ENCODE measurements at regions not wholly inside any gene's neighbourhood (a gene's known extent, or its start where the extent isn't known, plus 50 kb on each side); places are given as distances from the start of the nearest gene placed in this dataset.
A peak's percentile ranks its signal among the peaks of the same experiment; 100 is the strongest.

DNA sequence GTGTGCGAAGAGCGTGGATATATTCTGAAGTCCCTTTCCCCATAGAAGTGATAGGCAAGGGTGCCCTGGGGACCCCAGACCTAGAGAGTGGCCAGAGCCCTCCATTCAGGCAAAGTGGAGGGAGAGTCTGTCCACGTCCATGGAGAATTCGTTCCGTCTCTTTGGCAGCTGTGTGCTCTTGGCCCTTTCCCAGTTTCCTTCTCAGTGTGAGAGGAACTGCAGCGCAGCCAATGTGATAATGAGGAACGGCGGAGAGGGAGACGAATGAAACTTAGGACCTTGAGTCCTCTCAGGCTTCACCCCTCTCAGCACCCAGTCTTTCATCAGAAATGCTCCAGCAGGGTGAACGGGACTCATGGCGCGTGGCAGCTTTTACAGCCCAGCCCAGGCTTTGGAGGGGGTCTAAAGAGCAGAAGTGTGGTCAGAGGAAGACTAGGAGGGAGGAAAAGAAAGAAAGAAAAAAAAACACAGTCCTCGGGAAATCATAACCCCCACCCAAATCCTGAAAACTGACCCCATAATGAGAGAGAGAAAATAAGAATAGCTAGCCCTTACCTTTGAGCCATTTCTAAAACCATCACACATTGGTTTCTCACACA is 95.0 kb upstream of the RIOK3 start:
- no peaks in the 10 kb centered on the region for H3K79me2 ChIP-seq (ENCODE audit: insufficient read depth, low read length)
- no peaks in the 10 kb centered on the region for H3K27me3 ChIP-seq (ENCODE audit: control insufficient read depth in 1 of 2, insufficient read depth in 2 of 2, low read length in 2 of 2)
- no peak for ATAC-seq
- peaks cover 52% of the 10 kb centered on the region for H3K4me1 ChIP-seq (ENCODE audit: insufficient read depth, low read length)
- H3K4me2 ChIP-seq (ENCODE audit: low read depth, low read length), result no peak overlapping the region
- in situ Hi-C loops (cut with HindIII; ENCODE audit: extremely low pct_ligation_motif_present, low pct_unique_long_range_greater_than_20kb) (no loop called here), intact Hi-C loops (cut with micrococcal nuclease; ENCODE audit: unreplicated experiment) (no loop called here)
- H3K27ac ChIP-seq (ENCODE audit: extremely low read length, insufficient read depth, low read length), result peak overlapping the region; percentile 79
- WGBS (ENCODE audit: low lambda C conversion rate), result 92% methylated on average over 13 of the region's 13 CpGs
- H2AFZ ChIP-seq (ENCODE audit: low read length), result no peak overlapping the region
- 0 out of 2 replicates have a peak overlapping the region, but pooled peaks have one; percentile 1 for H3K9ac ChIP-seq (ENCODE audit: insufficient read depth, low read depth, low read length)
- DNase-seq (ENCODE audit: low spot score), result no peak
- H4K20me1 ChIP-seq (ENCODE audit: insufficient read depth, low read length), result no peaks in the 10 kb centered on the region
- POLR2A ChIA-PET, result interaction anchor here (1.0 to 2.3 kb wide), 2 partner anchors 217 to 224 kb away, joined by 4 to 7 read pairs; no protein-coding TSS in a partner anchor
- no peak overlapping the region for H3K4me3 ChIP-seq (replicated peaks in 1 of 3; ENCODE audit: insufficient read depth in 1 of 3, low read depth in 2 of 3, low read length in 3 of 3)
- H3K36me3 ChIP-seq (replicated peaks in 1 of 2; ENCODE audit: control insufficient read depth in 1 of 2, insufficient read depth in 2 of 2, low read length in 2 of 2), result no peaks in the 10 kb centered on the region
- no TSS peak for BruUV-seq (replicated peaks)
- no peaks in the 10 kb centered on the region for H3K9me3 ChIP-seq (ENCODE audit: low read length)
- CTCF ChIA-PET (ENCODE audit: low intra/inter-chr PET ratio, low total read pairs), result no interaction called here
- TF ChIP-seq, protein P1, sequence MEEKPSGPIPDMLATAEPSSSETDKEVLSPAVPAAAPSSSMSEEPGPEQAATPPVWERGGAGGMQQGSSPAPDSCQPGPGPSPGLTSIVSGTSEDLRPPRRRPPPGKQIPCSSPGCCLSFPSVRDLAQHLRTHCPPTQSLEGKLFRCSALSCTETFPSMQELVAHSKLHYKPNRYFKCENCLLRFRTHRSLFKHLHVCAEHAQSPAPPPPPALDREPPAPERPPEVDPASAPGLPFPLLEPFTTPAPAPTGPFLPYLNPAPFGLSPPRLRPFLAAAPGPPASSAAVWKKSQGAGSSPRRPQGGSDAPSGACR (CRISPR knock-in tag; IDR thresholded peaks at IDR 0.05), result no peak
- TF ChIP-seq, protein P2, sequence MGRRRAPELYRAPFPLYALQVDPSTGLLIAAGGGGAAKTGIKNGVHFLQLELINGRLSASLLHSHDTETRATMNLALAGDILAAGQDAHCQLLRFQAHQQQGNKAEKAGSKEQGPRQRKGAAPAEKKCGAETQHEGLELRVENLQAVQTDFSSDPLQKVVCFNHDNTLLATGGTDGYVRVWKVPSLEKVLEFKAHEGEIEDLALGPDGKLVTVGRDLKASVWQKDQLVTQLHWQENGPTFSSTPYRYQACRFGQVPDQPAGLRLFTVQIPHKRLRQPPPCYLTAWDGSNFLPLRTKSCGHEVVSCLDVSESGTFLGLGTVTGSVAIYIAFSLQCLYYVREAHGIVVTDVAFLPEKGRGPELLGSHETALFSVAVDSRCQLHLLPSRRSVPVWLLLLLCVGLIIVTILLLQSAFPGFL (CRISPR knock-in tag; IDR thresholded peaks at IDR 0.05), result no peak
- TF ChIP-seq ZBTB38 (CRISPR knock-in tag; IDR thresholded peaks at IDR 0.05) (0 out of 2 replicates have a peak, but pooled peaks have one; percentile 32), ZNF547 (CRISPR knock-in tag; IDR thresholded peaks at IDR 0.05) (no peak), TEAD2 (CRISPR knock-in tag; IDR thresholded peaks at IDR 0.05) (no peak), ZNF232 (CRISPR knock-in tag; IDR thresholded peaks at IDR 0.05; ENCODE audit: borderline replicate concordance) (no peak)
- TF ChIP-seq, protein P3, sequence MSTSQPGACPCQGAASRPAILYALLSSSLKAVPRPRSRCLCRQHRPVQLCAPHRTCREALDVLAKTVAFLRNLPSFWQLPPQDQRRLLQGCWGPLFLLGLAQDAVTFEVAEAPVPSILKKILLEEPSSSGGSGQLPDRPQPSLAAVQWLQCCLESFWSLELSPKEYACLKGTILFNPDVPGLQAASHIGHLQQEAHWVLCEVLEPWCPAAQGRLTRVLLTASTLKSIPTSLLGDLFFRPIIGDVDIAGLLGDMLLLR (CRISPR knock-in tag; IDR thresholded peaks at IDR 0.05), result no peak
- TF ChIP-seq, protein P4, sequence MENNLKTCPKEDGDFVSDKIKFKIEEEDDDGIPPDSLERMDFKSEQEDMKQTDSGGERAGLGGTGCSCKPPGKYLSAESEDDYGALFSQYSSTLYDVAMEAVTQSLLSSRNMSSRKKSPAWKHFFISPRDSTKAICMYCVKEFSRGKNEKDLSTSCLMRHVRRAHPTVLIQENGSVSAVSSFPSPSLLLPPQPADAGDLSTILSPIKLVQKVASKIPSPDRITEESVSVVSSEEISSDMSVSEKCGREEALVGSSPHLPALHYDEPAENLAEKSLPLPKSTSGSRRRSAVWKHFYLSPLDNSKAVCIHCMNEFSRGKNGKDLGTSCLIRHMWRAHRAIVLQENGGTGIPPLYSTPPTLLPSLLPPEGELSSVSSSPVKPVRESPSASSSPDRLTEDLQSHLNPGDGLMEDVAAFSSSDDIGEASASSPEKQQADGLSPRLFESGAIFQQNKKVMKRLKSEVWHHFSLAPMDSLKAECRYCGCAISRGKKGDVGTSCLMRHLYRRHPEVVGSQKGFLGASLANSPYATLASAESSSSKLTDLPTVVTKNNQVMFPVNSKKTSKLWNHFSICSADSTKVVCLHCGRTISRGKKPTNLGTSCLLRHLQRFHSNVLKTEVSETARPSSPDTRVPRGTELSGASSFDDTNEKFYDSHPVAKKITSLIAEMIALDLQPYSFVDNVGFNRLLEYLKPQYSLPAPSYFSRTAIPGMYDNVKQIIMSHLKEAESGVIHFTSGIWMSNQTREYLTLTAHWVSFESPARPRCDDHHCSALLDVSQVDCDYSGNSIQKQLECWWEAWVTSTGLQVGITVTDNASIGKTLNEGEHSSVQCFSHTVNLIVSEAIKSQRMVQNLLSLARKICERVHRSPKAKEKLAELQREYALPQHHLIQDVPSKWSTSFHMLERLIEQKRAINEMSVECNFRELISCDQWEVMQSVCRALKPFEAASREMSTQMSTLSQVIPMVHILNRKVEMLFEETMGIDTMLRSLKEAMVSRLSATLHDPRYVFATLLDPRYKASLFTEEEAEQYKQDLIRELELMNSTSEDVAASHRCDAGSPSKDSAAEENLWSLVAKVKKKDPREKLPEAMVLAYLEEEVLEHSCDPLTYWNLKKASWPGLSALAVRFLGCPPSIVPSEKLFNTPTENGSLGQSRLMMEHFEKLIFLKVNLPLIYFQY (CRISPR knock-in tag; IDR thresholded peaks at IDR 0.05; ENCODE audit: borderline replicate concordance), result no peak
- TF ChIP-seq, protein P5, sequence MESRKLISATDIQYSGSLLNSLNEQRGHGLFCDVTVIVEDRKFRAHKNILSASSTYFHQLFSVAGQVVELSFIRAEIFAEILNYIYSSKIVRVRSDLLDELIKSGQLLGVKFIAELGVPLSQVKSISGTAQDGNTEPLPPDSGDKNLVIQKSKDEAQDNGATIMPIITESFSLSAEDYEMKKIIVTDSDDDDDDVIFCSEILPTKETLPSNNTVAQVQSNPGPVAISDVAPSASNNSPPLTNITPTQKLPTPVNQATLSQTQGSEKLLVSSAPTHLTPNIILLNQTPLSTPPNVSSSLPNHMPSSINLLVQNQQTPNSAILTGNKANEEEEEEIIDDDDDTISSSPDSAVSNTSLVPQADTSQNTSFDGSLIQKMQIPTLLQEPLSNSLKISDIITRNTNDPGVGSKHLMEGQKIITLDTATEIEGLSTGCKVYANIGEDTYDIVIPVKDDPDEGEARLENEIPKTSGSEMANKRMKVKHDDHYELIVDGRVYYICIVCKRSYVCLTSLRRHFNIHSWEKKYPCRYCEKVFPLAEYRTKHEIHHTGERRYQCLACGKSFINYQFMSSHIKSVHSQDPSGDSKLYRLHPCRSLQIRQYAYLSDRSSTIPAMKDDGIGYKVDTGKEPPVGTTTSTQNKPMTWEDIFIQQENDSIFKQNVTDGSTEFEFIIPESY (CRISPR knock-in tag; IDR thresholded peaks at IDR 0.05), result peak; percentile 6; the same call in 1 of the 2 replicates
- peak; percentile 28 for FAIRE-seq
